ENCODE measurements at regions not wholly inside any gene's neighbourhood (a gene's known extent, or its start where the extent isn't known, plus 50 kb on each side); places are given as distances from the start of the nearest gene placed in this dataset.

DNA sequence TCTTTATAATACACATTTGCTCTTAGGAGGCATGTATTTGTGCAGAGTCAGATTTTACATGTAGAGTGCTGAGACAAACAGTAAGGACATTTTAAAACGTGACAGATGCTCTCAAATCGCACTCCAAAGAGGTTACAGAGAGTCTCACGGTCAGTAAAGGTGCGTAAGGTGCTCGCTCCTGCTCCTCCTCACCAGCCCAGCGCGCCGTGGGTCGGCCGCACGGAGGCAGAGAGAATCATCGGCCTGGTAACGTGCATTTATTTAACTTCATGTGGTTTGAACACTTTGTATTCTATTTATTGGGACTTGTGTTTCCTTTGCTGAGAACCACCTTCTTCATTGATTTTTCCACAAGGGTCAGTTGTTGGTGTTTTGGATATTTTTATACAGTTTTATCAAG lies 900.1 kb downstream of the BRD1 start:
- Histone ChIP-seq H3K4me1 (ENCODE audit: control insufficient read depth, insufficient read depth, low read length) (no peaks in the 10 kb centered on the region), H3K14ac (replicated peaks; ENCODE audit: low read depth, low read length) (no peak overlapping the region), H3K4me3 (ENCODE audit: insufficient read depth, low read depth, low read length) (no peak overlapping the region), H3K36me3 (ENCODE audit: control insufficient read depth, insufficient read depth, low read length) (no peaks in the 10 kb centered on the region), H4K20me1 (ENCODE audit: insufficient read depth, low read length) (no peaks in the 10 kb centered on the region), H2BK15ac (ENCODE audit: low read depth, low read length) (no peak overlapping the region), H3K27ac (ENCODE audit: insufficient read depth, low read length) (no peak overlapping the region), H2BK5ac (ENCODE audit: low read depth, low read length, poor library complexity, severe bottlenecking) (no peak overlapping the region), H3K9me1 (ENCODE audit: insufficient read depth, low read length) (no peaks in the 10 kb centered on the region), H4K8ac (ENCODE audit: low read depth in 2 of 2, low read length in 2 of 2) (no peak overlapping the region), H3K4ac (ENCODE audit: low read depth, low read length) (no peak overlapping the region), H2BK120ac (ENCODE audit: low read depth, low read length) (no peak overlapping the region), H3K9me3 (ENCODE audit: control insufficient read depth, insufficient read depth, low read length) (peaks cover 32% of the 10 kb centered on the region), H4K91ac (ENCODE audit: insufficient read depth, low read depth, low read length) (no peak overlapping the region), H3K27me3 (ENCODE audit: control insufficient read depth, insufficient read depth, low read length) (no peaks in the 10 kb centered on the region), H3K79me1 (ENCODE audit: low read depth in 1 of 2, low read length in 2 of 2) (no peaks in the 10 kb centered on the region), H2AFZ (replicated peaks; ENCODE audit: low read length, poor library complexity) (no peak overlapping the region), H4K5ac (ENCODE audit: low read depth, low read length) (no peak overlapping the region), H2BK20ac (ENCODE audit: low read depth, low read length) (no peak overlapping the region), H3K18ac (ENCODE audit: low read depth, low read length) (no peak overlapping the region), H3K56ac (ENCODE audit: extremely low read depth, insufficient read depth, low read length) (no peak overlapping the region), H3K23ac (ENCODE audit: low read depth, low read length) (no peak overlapping the region), H2AK9ac (replicated peaks; ENCODE audit: low read depth, low read length, poor library complexity) (no peak overlapping the region), H3K4me2 (ENCODE audit: low read depth, low read length) (no peak overlapping the region), H2AK5ac (ENCODE audit: low read depth, low read length) (no peak overlapping the region), H3K9ac (ENCODE audit: low read depth, low read length) (no peak overlapping the region)
- ChIA-PET POLR2A (ENCODE audit: unreplicated experiment) (no interaction called here), CTCF (no interaction called here)
- DNase-seq: no peak
- no TSS peak for BruUV-seq (replicated peaks)
- TF ChIP-seq RFX5 (IDR thresholded peaks at IDR 0.05; ENCODE audit: low read depth, low read length) (no peak), RCOR1 (IDR thresholded peaks at IDR 0.05; ENCODE audit: insufficient replicate concordance, low read length) (no peak), FOS (IDR thresholded peaks at IDR 0.05; ENCODE audit: low read depth, low read length) (no peak), CEBPB (IDR thresholded peaks at IDR 0.05; ENCODE audit: low read depth, low read length) (no peak), MAZ (IDR thresholded peaks at IDR 0.05; ENCODE audit: borderline replicate concordance, low read depth, low read length) (no peak), CHD1 (IDR thresholded peaks at IDR 0.05; ENCODE audit: low read depth, low read length) (no peak), ELK1 (IDR thresholded peaks at IDR 0.05; ENCODE audit: borderline replicate concordance, low read depth, low read length) (no peak), MXI1 (IDR thresholded peaks at IDR 0.05; ENCODE audit: borderline replicate concordance, low read depth, low read length) (no peak), NFE2L2 (IDR thresholded peaks at IDR 0.05; ENCODE audit: low read depth, low read length) (no peak), CTCF (conservative IDR thresholded peaks at IDR 0.05; ENCODE audit: low read depth, low read length) (no peak)
- TF ChIP-seq, protein P1, sequence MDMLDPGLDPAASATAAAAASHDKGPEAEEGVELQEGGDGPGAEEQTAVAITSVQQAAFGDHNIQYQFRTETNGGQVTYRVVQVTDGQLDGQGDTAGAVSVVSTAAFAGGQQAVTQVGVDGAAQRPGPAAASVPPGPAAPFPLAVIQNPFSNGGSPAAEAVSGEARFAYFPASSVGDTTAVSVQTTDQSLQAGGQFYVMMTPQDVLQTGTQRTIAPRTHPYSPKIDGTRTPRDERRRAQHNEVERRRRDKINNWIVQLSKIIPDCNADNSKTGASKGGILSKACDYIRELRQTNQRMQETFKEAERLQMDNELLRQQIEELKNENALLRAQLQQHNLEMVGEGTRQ (IDR thresholded peaks at IDR 0.05; ENCODE audit: low read depth, low read length): no peak
- ATAC-seq (ENCODE audit: low read depth): no peak
- WGBS, 2 experiments (ENCODE audit: extremely low coverage in 2 of 2, insufficient read length in 1 of 2): no CpG with 5 or more reads among the region's 13 CpGs
- in situ Hi-C loops (cut with MboI; ENCODE audit: low sequenced_read_pairs) (no loop called here), intact Hi-C loops (cut with micrococcal nuclease) (no loop called here), dilution Hi-C loops (cut with HindIII; ENCODE audit: low sequenced_read_pairs, unreplicated experiment) (no loop called here)

All from IMR-90 (cell line).